ENCODE measurements at regions not wholly inside any gene's neighbourhood (a gene's known extent, or its start where the extent isn't known, plus 50 kb on each side); places are given as distances from the start of the nearest gene placed in this dataset.

DNA sequence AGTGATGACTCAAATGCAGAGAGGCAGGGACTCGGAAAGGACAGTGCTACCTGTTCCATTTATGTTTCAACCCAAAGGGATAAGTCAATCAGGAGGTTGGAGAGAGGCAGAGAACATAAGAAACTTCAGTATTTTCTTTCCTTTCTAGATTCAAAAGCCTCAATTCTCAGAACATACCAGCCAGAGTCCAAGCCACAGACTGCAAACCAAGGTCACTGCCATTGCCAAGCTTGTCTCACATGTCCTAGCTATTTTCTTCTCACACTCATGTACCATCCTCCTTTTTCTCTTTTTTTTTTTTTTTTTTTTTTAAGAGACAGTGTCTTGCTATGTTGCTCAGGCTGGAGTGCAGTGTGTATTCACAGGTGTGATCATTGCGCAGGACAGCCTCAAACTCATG lies 111.7 kb upstream of the AKIP1 start:
- peak; percentile 8 for ATAC-seq

DNA sequence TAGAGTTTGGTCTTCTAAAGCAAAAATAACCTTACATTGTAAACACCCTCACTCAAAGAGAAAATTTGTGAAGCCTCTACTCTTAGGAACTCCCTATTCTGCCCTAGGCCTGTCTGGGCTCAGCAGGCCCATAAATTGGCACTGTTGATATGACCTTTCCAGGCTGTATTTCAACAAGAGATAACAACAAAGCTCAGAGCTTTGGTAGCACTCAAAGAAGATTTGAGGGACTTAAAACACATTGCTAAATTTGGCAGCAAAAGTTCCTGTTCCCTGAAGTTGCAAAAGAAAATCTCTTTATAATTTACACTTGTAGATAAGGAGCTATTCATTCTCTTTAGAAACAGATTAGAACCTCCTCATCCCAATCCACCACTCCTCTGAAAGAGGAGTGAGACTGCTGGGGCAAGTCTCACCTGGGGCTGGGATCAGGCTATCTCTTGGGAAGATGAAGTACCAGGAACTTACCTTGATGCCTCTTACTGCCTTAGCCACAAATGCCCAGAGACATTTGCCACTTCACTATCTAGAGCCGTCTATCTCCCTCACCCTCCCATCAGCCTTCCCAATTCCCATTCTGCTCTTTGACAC lies 110.4 kb upstream of the AKIP1 start:
- ATAC-seq: no peak

DNA sequence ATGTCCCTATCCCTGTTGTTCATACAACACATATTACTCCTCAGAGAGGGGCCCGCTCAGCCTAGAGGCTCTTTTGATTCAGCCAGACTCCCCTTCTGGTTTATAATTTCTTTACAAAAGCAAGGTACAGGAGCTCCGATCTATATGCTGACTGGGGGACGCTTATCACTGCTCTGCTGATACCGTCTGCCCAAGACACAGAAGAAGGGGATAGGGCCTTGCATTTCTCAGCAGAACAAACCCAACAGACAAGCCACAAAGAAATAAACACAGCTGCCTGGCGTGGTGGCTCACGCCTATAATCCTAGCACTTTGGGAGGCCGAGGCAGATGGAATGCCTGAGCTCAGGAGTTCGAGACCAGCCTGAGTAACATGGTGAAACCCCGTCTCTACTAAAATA lies 109.9 kb upstream of the AKIP1 start:
- no peak for ATAC-seq

DNA sequence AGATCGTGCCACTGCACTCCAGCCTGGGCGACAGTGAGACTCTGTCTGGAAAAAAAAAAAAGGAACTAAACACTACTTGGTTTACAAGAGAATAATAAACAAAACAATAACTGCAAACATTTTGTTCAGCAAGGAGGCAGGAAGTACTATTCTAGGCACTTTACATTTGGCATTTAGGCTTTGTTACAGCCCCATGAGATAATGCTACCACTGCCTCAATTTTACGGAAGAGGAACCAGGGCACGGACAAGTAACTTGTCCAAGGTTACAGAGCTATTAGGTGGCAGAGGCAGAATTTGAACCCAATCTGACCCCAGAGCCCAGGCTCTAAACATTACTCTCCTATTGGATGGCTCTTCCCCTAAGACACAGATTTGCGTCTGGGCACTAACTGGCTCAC lies 108.7 kb upstream of the AKIP1 start:
- ATAC-seq: no peak

DNA sequence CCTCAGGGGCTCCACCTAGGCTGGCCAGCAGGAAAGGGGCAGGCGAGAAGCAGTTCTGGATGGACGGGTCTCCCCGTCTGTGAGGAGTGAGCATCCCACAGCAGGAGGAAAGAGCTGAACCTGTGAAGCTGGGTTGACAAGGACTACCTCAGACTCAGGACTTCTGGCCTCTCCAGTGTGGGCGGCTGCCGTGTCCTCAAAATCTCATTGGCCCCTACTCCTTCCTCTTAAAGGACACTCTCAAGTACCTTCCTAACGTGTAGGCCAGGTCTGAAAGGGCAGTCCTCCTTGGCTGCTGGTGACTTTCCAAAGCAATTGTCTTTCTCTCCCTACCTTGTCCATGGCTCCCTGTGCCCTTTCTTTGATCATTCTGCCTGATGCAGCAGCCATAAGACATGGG lies 107.0 kb upstream of the AKIP1 start:
- ATAC-seq: no peak

DNA sequence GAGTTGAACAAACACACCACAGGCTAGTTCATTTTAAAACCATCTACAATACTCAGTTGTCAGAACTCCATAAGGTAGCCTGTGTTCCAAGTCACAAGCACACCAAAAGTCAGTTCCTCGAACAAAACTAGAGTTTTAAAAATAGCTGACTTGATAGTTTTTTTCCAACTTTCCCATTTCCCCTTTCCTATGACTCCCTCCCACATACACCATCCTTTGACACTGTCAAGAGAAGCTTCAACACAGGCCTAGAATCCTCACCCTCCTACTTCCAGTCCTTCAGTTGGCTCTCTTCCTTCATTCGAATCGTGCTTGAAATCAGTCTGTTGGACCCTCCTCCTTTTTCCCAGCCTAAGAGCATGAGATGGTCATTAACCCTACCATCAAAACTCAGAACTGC lies 105.7 kb upstream of the AKIP1 start:
- ATAC-seq: no peak

DNA sequence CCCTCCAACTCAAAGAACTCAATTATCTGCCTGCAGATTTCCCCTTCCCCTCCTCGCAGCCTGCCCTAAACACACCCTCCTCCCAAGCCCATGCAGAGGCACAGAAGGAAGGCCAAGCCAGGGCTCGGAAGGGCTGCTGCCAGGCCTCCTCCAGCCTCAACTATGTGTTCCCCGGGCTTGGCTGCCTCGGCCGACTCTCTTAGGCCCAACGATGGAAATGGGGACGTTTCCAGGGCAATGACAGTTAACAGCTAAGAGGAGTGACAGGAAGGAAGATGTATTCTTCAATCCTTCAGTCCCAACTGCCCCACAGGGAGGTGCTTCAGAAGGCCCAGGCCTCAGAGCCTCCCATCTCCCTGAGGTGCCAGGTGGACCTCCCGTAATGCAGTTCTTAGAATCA lies 104.0 kb upstream of the AKIP1 start:
- no peak for ATAC-seq

DNA sequence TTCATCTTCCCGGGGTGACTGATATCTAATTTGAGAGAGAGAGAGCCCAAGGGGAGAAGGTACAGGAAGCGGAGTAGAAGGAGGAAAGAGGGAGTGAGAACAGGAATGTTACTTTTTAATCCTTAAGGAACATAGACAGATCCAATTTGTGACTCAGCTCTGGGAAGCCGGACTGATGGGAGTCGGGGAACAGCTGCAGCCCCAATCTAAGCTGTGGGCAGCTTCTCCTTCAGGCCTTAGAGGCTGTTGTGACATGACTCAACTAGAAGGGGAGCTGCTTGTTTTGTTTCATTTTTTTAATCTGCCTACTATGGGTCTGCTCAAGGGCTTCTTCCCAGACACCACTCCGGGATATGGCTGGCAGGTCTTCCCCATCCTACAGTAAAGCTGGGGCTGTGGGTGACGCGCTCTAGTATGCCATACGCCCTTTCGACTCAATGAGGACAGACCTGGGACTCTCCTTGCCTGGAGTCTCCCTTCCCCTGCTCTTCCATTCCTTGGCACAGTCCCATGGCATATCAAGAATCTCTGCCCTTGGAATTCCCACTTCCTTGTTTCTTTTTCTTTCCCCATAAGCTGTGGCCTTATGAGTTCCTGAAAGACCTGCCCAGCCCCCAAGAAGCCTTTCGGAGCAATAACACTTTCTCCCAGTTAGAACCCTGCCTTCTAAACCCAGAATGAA lies 103.3 kb upstream of the AKIP1 start:
- peak; percentile 40 for ATAC-seq

DNA sequence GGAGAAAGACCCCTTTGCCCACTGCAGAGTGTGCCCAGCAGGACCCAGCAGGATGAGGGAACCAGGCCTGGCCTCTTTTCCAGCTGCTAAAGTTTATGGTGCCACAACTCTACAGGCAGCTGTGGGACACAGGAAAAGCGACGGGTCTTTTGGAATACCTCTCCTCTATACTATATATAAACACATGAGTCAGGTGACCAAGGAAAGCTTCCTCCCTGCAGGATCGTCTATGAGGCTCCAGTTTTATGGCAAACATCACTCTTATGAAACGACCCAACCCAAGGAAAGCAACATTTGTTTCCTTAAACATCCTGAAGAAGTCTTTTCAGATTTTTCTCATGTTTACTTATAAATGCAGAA lies 102.8 kb upstream of the AKIP1 start:
- no peak for ATAC-seq

DNA sequence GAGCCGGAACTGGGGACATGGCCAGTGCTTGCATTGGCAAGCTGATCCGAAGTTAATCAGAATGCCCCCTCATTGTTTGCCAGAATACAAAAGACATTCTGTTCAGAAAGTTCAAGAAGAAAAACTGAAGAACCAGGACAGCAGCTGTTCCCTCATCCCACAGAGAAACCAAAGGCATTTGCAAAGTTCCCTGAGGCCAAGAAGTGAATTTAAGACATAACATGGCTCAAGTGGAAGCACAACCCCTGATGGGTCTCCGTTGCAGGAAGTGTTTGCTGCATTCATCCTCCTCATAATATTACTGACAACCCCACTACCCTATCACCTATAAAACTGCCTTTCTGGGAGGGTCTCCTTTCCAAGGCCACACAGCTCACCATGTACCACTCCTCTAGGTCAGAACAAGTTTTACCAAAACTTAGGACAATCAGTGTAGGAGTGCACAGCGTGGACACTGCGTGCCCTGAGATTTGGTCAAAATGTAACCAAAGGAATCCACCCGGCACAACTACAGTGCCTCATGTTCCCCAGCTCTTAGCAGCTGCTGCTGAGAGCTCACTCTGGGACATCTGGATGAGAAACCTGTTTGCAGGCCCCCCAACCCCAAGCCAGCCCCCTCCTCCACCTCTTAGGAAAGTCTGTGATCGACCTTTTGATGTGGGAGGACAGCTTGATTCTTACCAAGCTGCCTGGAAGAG lies 101.6 kb upstream of the AKIP1 start:
- ATAC-seq: no peak

DNA sequence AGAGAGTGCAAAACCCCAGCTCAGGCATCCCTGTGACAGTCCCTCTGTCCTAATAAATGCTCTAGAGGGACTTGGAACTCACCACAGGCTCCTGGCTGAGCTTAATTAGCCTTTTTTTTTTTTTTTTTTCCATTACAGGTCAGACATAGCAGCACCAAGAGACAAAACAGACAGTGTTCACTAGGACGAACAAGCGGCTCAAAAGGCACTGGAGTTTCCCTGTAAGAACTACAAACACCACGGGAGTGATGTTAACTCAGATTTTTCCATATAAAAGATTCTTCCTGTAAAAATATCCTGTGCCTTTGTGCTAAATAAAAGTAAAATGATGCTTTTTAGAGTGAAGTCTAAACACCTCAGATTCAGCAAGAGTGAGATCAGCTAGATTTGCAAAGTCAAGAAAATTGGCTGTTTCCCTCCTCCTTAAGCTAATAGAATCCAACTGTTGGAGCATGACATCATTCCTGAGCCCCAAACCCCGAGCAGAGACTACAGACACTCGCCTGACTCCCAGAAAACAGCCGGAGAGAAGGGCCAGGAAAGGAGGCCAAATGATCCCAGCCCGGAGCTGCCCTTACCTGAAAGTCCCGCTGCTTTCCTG lies 101.0 kb upstream of the AKIP1 start:
- no peak for ATAC-seq

DNA sequence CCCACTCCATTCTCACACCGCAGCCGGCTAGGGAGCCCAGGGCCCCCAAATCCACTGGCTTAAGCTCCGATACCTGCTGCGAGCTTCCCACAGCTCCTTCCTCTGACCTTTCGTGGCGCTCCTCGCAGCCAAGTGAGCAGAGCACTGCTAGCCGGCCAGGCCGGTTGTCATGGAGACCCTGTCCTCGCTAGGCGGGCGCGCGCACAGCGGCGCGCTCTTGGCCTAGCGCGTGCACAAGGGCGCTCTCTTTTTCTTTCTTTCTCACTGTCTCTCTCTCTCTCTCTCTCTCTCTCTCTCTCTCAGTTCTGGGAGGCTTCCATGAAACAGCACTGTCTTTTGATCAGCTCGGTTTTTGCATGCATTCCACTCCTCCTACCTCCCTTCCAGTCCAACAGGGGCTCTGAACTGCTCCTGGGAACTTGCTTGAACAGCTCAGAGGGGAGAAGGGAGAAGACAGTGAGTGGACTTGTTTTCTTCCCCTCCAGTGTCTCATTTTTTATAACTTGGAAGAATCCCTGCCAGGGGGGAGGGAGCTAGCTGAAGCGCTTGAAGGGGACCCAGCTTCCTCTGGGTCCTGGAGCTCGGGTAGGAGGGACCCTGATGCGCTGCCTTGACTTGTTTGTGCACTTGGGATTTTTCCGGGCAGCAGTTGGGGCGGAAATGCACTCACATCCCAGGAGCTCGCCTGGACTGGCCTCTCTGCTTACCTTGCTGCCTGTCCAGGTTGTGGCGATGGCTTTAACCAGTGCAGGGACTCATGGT lies 100.3 kb upstream of the AKIP1 start:
- peak; percentile 64 for ATAC-seq

DNA sequence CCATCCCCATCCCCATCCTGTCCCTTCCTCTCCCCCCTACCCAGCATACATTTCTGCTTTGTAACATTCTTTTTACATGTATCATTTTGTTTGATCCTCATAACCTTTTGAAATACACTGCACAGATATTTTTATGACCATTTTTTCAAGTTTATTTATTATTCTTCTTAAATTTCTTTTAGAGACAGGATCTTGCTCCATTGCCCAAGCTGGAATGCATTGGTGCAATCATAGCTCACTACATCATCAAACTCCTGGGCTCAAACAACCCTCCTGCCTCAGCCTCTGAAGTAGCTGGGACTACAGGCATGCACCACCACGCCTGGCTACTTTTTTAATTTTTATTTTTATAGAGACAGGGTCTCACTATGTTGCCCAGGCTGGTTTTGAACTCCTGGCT lies 99.4 kb upstream of the AKIP1 start:
- no peak for ATAC-seq

DNA sequence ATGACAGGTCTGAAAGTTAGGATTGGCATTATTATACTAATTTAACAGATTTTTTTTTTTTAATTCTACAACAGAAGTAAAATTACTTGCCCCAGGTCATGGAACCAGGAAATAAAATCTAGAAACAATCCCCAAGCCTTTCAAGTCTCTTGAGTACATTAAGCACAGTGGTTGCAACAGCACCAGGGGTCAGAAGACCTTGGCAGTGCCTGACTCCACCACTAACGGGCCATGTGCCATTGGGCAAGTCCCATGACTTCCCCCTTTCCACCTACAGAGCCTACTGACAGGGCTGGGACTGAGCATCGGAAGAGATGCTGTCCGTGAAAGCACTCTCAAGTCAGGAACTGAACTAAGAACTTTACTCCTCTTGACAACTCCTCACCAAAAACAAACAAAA lies 98.6 kb upstream of the AKIP1 start:
- ATAC-seq: peak; percentile 37

DNA sequence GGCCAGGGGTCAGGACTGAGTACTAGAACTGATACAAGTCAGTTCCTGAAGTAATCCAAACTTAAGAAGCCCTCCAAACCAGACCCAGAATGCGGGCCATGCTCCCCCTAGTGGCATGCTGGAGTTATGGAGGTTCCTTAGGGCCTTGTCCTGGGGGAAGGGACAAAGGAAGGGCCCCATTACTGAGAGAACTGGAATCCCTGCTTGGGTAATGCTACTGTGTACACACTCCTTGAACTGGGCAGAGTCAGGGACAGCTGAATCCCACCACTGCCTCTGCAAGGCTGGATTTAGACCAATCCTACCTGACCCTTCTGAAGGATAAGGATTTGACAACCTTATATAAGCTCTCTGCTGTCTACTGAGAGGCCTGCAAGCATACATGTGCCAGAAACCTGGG lies 97.3 kb upstream of the AKIP1 start:
- peak; percentile 58 for ATAC-seq

DNA sequence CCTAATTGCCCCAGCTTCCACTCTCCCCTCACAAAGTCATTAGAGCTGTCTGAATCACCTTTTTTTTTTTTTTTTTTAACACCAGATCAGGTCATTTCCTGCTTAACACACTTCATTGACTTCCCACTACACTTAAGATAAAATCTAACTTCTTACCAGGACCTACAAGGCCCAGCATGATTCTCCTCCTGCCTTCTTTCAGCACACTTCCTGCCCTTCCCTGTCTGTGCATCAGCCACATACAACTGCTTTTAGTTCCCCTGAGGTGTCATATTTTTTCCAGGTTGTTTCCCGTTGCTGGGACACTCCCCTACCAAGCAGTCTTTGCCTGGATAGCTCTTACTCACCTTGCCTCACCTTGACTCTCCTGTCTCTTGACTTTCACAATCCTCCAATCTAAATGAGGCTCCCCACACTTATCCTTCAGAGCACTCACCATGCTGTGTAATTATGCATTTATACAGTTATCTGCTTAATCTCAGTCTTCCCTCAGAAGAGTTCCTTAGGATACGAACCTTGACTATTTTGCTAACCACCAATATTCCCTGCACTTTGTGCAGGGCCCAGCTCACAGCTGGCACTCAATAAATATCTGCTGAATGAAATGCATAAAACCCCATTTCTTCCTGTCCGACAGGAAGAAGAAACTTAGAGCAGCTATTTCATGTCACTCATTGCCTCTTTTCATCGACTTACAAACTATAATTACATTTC lies 96.6 kb upstream of the AKIP1 start:
- ATAC-seq: peak; percentile 78

DNA sequence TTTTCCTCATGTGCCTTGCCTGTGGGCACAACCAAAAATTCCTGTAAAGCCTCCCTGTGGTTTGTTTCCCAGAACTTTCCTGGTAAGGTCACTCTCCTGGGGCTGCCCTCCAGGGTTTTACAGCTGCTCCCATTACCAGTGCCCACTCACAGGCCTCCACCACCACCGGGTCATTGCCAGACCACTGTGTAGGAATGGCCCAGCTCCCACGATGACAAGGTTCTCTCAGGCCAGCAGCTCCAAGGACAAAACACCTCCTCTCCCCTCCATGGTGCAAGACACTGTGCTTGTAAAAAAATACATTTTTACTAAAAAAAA lies 96.1 kb upstream of the AKIP1 start:
- no peak for ATAC-seq

DNA sequence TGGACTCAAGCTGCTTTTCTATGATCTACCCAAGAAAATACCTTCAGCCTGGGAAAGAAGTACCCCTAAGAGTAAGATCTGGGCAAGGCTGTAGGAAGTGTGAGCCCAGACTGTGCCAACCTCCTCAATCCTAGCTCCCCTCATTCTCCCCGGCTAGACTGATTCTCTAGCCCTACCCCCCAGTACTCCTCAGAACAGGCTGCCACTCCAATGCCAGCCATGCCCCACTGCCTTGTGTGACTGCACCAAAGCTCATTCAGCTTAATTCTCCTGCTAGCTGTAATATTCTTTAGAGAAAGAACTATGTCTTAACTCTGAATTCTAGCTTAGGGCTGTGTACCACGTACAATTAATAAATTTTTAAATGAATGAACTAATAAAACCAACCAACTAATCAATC lies 92.6 kb upstream of the AKIP1 start:
- no peak for ATAC-seq

DNA sequence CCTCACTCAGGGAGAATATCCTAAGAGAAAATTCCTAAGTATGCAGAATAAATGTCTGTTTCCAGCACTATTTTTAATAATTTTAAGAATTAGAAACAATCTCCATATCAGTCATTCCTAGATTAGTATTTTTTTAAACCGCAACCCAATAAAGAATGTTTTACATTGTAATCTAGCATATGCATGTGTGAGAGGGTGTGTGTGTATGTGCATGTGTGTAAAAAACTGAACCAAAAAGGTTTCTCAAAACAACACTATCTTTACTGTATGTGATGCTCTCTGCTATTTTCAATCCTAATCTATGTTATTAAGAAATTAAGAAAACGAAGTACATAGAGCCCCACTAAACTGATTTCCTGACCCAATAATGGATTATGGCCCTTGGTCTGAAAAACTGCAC lies 90.6 kb upstream of the AKIP1 start:
- no peak for ATAC-seq

DNA sequence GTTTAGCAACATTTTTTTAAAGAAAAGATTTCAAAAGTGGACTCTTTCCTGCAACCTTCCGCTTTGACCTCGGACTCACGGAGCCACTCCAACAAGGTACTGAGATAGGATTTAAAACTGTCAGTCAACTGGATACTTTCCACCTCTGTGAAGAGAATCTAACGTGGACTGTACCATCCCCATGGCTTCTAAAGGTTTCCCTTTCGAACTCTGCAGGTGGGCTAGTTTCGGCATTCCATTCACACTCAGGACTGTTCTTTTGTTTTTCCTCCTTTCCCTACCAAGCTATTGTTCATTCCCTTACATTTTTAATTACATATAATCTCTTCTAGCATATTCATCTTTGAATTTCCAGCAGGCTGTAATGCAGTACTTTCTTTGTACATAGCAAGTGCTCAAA lies 88.5 kb upstream of the AKIP1 start:
- no peak for ATAC-seq

DNA sequence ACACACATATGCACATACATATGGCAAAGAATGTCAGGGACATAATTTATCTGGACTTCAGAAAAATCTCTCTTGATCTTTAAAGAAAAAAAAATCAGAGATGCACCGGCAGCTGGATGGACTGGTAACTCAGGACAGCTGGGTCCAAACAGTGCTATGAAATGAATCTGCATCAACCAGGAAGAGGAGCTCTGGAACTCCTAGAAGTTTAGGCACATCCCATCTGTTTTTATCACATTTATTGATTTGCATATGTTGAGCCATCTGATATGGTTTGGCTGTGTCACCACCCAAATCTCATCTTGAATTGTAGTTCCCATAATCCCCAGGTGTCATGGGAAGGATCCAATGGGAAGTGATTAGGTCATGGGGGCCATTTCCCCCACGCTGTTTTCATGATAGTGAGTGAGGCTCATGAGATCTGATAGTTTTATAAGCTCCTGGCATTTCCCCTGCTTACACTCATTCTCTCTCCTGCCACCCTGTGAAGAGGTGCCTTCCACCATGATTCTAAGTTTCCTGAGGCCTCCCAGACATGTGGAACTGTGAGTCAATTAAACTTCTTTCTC lies 87.7 kb upstream of the AKIP1 start:
- ATAC-seq: no peak

DNA sequence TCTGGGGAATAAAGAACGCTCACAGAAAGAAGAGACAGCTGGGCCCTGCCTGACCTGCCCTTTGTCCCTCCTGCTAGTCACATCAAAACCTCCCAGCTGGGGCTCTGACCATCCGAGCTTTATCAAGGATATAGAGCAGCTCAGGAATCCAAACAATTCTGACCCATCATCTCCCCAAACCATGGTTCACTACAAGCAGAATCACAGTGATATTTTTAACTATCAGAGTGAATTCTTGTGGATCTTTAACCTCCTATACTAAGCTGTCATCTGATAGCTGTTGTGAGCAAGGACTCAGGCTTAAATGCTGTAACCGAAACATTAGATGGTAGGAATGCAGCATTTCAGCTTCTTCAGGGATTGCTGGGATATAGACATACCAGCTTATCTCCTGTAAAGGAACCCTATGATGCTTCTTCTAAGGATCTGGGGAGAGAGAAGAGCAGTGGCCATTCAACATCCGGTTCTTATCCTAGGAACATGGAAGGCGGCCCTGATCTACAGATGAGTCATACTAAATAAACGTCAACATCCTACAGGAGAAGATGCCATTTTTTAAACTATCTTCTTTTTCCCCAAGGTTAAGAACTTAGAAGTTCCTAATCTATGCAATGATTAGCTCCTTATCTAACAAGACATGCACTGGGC lies 84.7 kb upstream of the AKIP1 start:
- ATAC-seq: no peak

Data from esophagus mucosa (tissue), 1 donor.